Transverse colon (tissue), 4 donors: ENCODE measurements at regions not wholly inside any gene's neighbourhood (a gene's known extent, or its start where the extent isn't known, plus 50 kb on each side); places are given as distances from the start of the nearest gene placed in this dataset.

ENCODE experiments used
- DNase-seq: peaks from one replicate; pipeline ENCODE4 v3.0.0-alpha.2; 2019
- H3K27ac ChIP-seq, 4 donors: fragments of 200-600 bp; sonication (generic); 2 replicates each; pipeline ENCODE4 v1.5.1; 2016 to 2018; ENCODE audit warnings: inconsistent platforms in 4 of 4
- H3K27me3 ChIP-seq: fragments of 200-600 bp; sonication (generic); 2 replicates; pipeline ENCODE4 v1.5.1; 2017; ENCODE audit warnings: inconsistent platforms
- H3K36me3 ChIP-seq, 4 donors: fragments of 200-600 bp; sonication (generic); 2 replicates each; pipeline ENCODE4 v1.5.1; 2017 to 2019; ENCODE audit warnings: inconsistent platforms in 4 of 4
- H3K4me1 ChIP-seq, 4 donors: fragments of 200-600 bp; sonication (generic); 2 replicates each; pipeline ENCODE4 v1.5.1; 2017 to 2020; ENCODE audit warnings: inconsistent platforms in 4 of 4
- H3K4me3 ChIP-seq, 4 donors: fragments of 200-600 bp; sonication (generic); 1 replicate in 1 of 4; 2 replicates in 3 of 4; pipeline versions ENCODE4 v1.5.1 to v1.6.1; 2017 to 2019; ENCODE audit warnings: inconsistent platforms in 4 of 4
- H3K9me3 ChIP-seq, 2 donors: fragments of 200-600 bp; sonication (generic); 2 replicates each; pipeline ENCODE4 v1.5.1; 2017 to 2019; ENCODE audit warnings: inconsistent platforms in 2 of 2
- EP300 ChIP-seq: sonication (generic); formaldehyde crosslinking; IDR thresholded peaks from one replicate; pipeline ENCODE4 v1.6.1; 2017; ENCODE audit warnings: antibody characterized with exemption, low read depth
- POLR2A ChIP-seq: fragments of 450-650 bp; IDR thresholded peaks from one replicate; pipeline ENCODE4 v1.6.1; 2016; ENCODE audit warnings: antibody characterized with exemption, mild to moderate bottlenecking, moderate library complexity
- POLR2AphosphoS5 ChIP-seq, 3 donors: sonication (generic); formaldehyde crosslinking; IDR thresholded peaks; one replicate each; pipeline ENCODE4 v1.6.1; 2016; ENCODE audit warnings: antibody characterized with exemption in 3 of 3
- WGBS, 2 donors: methylation state at CpG; one replicate each; pipeline ENCODE4 v1.1.5; 2018; ENCODE audit warnings: low coverage in 1 of 2; 5-methylcytosine and 5-hydroxymethylcytosine counted together
- in situ Hi-C, 4 donors: fragments of 200-750 bp; cut with MboI; loops; one replicate each; pipeline versions ENCODE4 v1.15.0 to v1.15.1; 2017; ENCODE audit warnings: low sequenced_read_pairs in 3 of 4, low pct_ligation_motif_present in 1 of 4, low pct_unique_long_range_greater_than_20kb in 1 of 4
- intact Hi-C: fragments of 100-400 bp; cut with DNase I; formaldehyde crosslinking; loops from one replicate; pipeline ENCODE4 v1.15.1; 2023; ENCODE audit warnings: low total_unique reads
- TF ChIP-seq, protein P1 (sequence below), 5 experiments: fragments of 200-600 bp in 3 of 5; fragments of 450-650 bp in 2 of 5; sonication (generic) in 3 of 5; IDR thresholded peaks; 1 replicate in 2 of 5; 2 replicates in 3 of 5; pipeline ENCODE4 v1.5.1; 2016 to 2017; ENCODE audit warnings: antibody characterized with exemption in 5 of 5, inconsistent platforms in 3 of 5, mild to moderate bottlenecking in 2 of 5, moderate library complexity in 1 of 5

DNA sequence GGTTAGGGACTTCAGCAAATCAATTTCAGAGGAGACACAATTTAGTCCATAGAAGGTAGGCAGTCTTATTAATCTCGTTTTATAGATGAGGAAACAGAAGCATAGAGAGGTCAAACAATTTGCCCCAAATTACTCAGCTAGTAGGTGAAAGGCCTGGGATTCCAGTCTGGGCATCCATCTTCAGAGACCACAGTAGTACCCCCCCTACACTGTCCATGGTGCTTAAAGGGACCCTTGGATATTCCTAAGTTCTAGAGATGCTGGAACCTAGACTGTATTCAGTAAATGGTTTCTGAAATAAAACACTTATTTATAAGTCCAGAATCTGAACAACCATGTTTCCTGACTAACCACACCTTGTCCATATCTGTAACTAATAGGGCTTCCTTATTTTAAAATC is 174.8 kb downstream of the CEP135 start:
- H3K4me3 ChIP-seq = no peak overlapping the region
- DNase-seq = no peak
- H3K4me1 ChIP-seq = peaks cover 0 to under 1% (median 0%) of the 10 kb centered on the region in 4 donors
- H3K9me3 ChIP-seq = no peaks in the 10 kb centered on the region
- no peaks in the 10 kb centered on the region for H3K27me3 ChIP-seq
- intact Hi-C loops = no loop called here
- no peak overlapping the region for H3K27ac ChIP-seq
- H3K36me3 ChIP-seq = no peaks in the 10 kb centered on the region
- TF ChIP-seq POLR2AphosphoS5 (IDR thresholded peaks at IDR 0.05) (no peak), EP300 (no peak), POLR2A (no peak)
- TF ChIP-seq, protein P1, sequence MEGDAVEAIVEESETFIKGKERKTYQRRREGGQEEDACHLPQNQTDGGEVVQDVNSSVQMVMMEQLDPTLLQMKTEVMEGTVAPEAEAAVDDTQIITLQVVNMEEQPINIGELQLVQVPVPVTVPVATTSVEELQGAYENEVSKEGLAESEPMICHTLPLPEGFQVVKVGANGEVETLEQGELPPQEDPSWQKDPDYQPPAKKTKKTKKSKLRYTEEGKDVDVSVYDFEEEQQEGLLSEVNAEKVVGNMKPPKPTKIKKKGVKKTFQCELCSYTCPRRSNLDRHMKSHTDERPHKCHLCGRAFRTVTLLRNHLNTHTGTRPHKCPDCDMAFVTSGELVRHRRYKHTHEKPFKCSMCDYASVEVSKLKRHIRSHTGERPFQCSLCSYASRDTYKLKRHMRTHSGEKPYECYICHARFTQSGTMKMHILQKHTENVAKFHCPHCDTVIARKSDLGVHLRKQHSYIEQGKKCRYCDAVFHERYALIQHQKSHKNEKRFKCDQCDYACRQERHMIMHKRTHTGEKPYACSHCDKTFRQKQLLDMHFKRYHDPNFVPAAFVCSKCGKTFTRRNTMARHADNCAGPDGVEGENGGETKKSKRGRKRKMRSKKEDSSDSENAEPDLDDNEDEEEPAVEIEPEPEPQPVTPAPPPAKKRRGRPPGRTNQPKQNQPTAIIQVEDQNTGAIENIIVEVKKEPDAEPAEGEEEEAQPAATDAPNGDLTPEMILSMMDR (IDR thresholded peaks at IDR 0.05) = no peak
- WGBS, 2 donors = 38 to 70% methylated on average over 1 of the region's 1 CpG
- in situ Hi-C loops = loop anchor here in 1 of 4 donors (10.0 kb wide), 1 partner anchor 181 kb away; no protein-coding TSS in a partner anchor

DNA sequence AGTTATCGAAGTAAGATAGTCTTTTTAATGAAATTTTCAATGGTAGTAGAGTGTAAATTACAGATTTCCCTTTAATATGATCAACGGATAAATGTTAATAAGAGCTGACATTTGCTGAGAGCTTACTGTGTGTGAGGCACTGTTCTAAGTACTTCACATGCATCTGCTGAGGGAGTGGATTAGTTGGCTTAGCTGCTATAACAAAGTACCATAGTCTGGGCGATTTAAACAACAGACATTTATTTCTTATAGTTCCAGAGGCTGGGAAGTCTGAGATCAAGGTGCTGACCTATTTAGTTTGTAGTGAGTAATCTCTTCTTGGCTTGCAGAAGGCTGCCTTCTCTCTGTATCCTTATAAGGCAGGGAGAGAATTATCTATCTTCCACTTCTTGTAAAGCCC is 174.3 kb downstream of the CEP135 start:
- in situ Hi-C loops = loop anchor here in 1 of 4 donors (10.0 kb wide), 1 partner anchor 182 kb away; no protein-coding TSS in a partner anchor
- no peak overlapping the region for H3K4me3 ChIP-seq
- H3K27ac ChIP-seq = no peak overlapping the region
- peaks cover 0 to 5% (median 0%) of the 10 kb centered on the region in 4 donors for H3K4me1 ChIP-seq
- H3K9me3 ChIP-seq = no peaks in the 10 kb centered on the region
- TF ChIP-seq POLR2A = no peak
- TF ChIP-seq, protein P1 (IDR thresholded peaks at IDR 0.05) = no peak
- no peak for TF ChIP-seq EP300
- no peak for TF ChIP-seq POLR2AphosphoS5 (IDR thresholded peaks at IDR 0.05)
- no peaks in the 10 kb centered on the region for H3K36me3 ChIP-seq
- H3K27me3 ChIP-seq = no peaks in the 10 kb centered on the region
- no peak for DNase-seq
- 63 to 70% methylated on average over 3 of the region's 3 CpGs for WGBS, 2 donors
- intact Hi-C loops = no loop called here

DNA sequence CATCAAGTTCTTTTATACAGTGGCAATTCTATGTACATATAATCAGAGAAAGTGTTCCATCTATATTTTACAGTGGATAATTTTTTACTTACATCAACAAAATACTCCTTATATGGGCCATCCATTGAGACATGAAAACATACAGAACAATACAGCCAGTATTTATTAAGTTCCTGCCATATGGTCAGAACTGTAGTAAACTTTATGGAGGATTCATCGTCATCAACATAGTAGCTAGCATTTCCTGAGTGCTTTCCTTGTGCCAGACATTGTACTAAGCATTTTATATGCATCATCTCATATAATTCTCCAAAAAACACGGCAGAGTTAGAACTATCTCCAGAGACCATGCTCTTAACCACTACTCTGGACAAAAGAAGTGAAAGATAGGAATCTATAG is 170.1 kb downstream of the CEP135 start:
- DNase-seq = no peak
- H3K27ac ChIP-seq = peak overlapping the region in 2 of 4 donors; percentile 12 to 13
- no peaks in the 10 kb centered on the region for H3K27me3 ChIP-seq
- no peak overlapping the region for H3K4me3 ChIP-seq
- in situ Hi-C loops = no loop called here
- no peaks in the 10 kb centered on the region for H3K36me3 ChIP-seq
- WGBS, 2 donors = 41 to 50% methylated on average over 2 of the region's 2 CpGs
- intact Hi-C loops = no loop called here
- no peaks in the 10 kb centered on the region for H3K9me3 ChIP-seq
- peaks cover 0 to 5% (median 0%) of the 10 kb centered on the region in 4 donors for H3K4me1 ChIP-seq
- TF ChIP-seq POLR2A (no peak), POLR2AphosphoS5 (IDR thresholded peaks at IDR 0.05) (no peak), EP300 (no peak)
- TF ChIP-seq, protein P1 (IDR thresholded peaks at IDR 0.05) = no peak

DNA sequence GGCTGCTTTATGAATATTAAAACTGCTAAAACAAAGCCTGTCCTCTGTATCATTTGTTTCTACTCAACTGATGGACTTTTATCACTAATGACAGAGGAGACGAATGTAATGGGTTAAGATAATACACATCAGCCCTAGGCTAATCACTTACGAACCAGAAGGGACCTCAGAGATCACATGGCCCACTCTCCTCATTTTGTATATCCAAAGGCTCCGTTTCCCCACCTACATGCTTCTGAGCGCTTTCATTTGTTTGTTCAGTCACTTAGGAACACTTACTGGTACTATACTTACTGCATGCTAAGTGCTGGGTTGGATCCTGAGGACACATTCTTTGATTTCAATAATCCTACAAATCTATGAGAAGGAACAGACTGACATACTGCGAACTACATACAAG is 169.3 kb downstream of the CEP135 start:
- Histone ChIP-seq H3K27me3 (no peaks in the 10 kb centered on the region), H3K27ac (no peak overlapping the region), H3K9me3 (no peaks in the 10 kb centered on the region), H3K36me3 (no peaks in the 10 kb centered on the region), H3K4me3 (no peak overlapping the region), H3K4me1 (peaks cover 0 to 5% (median 0%) of the 10 kb centered on the region in 4 donors)
- DNase-seq = no peak
- 86 to 89% methylated on average over 5 of the region's 5 CpGs for WGBS, 2 donors
- in situ Hi-C loops = no loop called here
- intact Hi-C loops = no loop called here
- TF ChIP-seq POLR2AphosphoS5 (IDR thresholded peaks at IDR 0.05) (no peak), POLR2A (no peak), EP300 (no peak)
- TF ChIP-seq, protein P1 (IDR thresholded peaks at IDR 0.05) = no peak
